GM19239 (cell line): ENCODE measurements at regions not wholly inside any gene's neighbourhood (a gene's known extent, or its start where the extent isn't known, plus 50 kb on each side); places are given as distances from the start of the nearest gene placed in this dataset.

Experiments
- DNase-seq: peaks from one replicate; pipeline ENCODE4 v3.0.0; 2011; ENCODE audit warnings: low spot score; ENCODE audit not compliant: insufficient read length
- FAIRE-seq: peaks from 2 replicates; lab custom pipeline; 2011; peaks lifted over from hg19 to GRCh38; lab: Jason Lieb, UNC

- no peak for DNase-seq
- no peak for FAIRE-seq
Observed at GRCh38 chr14:101704140-101704539, 57.4 kb upstream of the PPP2R5C start.

- no peak for DNase-seq
- FAIRE-seq, result no peak
Observed at GRCh38 chr14:101705733-101706508, 55.6 kb upstream of the PPP2R5C start.

GRCh38 chr14:101706509-101707067, 54.9 kb upstream of the PPP2R5C start:
- FAIRE-seq (no peak), DNase-seq (no peak)

GRCh38 chr14:101707068-101707842, 54.3 kb upstream of the PPP2R5C start:
- FAIRE-seq, result peak; percentile 92
- DNase-seq, result peak; percentile 65

- DNase-seq, result no peak
- FAIRE-seq, result no peak
Observed at GRCh38 chr14:101707863-101708620, 53.5 kb upstream of the PPP2R5C start.

GRCh38 chr14:101708853-101709532, 52.5 kb upstream of the PPP2R5C start:
- DNase-seq (no peak), FAIRE-seq (no peak)

- no peak for DNase-seq
- no peak for FAIRE-seq
Observed at GRCh38 chr14:101709533-101709881, 52.0 kb upstream of the PPP2R5C start.

- no peak for FAIRE-seq
- no peak for DNase-seq
Observed at GRCh38 chr14:101709962-101710931, 51.3 kb upstream of the PPP2R5C start.

GRCh38 chr14:101711041-101711856, 50.3 kb upstream of the PPP2R5C start:
- DNase-seq, result no peak
- no peak for FAIRE-seq
